Upper lobe of left lung (tissue), 4 donors: ENCODE measurements at regions not wholly inside any gene's neighbourhood (a gene's known extent, or its start where the extent isn't known, plus 50 kb on each side); places are given as distances from the start of the nearest gene placed in this dataset.

Experiments
- CTCF ChIP-seq, 6 experiments: fragments of 450-650 bp in 4 of 6; fragments of 200-600 bp in 2 of 6; sonication (generic) in 2 of 6; IDR thresholded peaks; one replicate each; pipeline ENCODE4 v1.5.1; 2016 to 2019; ENCODE audit warnings: antibody characterized with exemption in 6 of 6
- EP300 ChIP-seq, 4 donors: sonication (generic); formaldehyde crosslinking; IDR thresholded peaks; one replicate each; pipeline ENCODE4 v1.5.1; 2017; ENCODE audit warnings: antibody characterized with exemption in 4 of 4, control low read depth in 2 of 4
- POLR2A ChIP-seq, 4 donors: fragments of 450-650 bp; IDR thresholded peaks; one replicate each; pipeline ENCODE4 v1.5.1; 2016 to 2017; ENCODE audit warnings: antibody characterized with exemption in 4 of 4, mild to moderate bottlenecking in 2 of 4
- POLR2AphosphoS5 ChIP-seq, 2 donors: sonication (generic); formaldehyde crosslinking; IDR thresholded peaks; one replicate each; pipeline ENCODE4 v1.5.1; 2017; ENCODE audit warnings: antibody characterized with exemption in 2 of 2

GRCh38 chr2:189337656-189338055 is 103.6 kb upstream of the WDR75 start:
- no peak for TF ChIP-seq CTCF (IDR thresholded peaks at IDR 0.05)
- no peak for TF ChIP-seq POLR2A (IDR thresholded peaks at IDR 0.05)
- no peak for TF ChIP-seq POLR2AphosphoS5 (IDR thresholded peaks at IDR 0.05)
- no peak for TF ChIP-seq EP300 (IDR thresholded peaks at IDR 0.05)
